ENCODE measurements at regions not wholly inside any gene's neighbourhood (a gene's known extent, or its start where the extent isn't known, plus 50 kb on each side); places are given as distances from the start of the nearest gene placed in this dataset.

- in situ Hi-C loops (cut with HindIII; ENCODE audit: low pct_unique_long_range_greater_than_20kb, low sequenced_read_pairs) (no loop called here), intact Hi-C loops (cut with micrococcal nuclease; ENCODE audit: unreplicated experiment) (no loop called here)
- ChIA-PET CTCF (no interaction called here), POLR2A (no interaction called here)
- Histone ChIP-seq H3K9me3 (ENCODE audit: control insufficient read depth, insufficient read depth, low read depth, low read length) (no peaks in the 10 kb centered on the region), H3K4me3 (ENCODE audit: low read depth in 2 of 2, low read length in 2 of 2) (no peak overlapping the region), H3K27me3 (ENCODE audit: control insufficient read depth, insufficient read depth, low read length) (no peaks in the 10 kb centered on the region), H3K27ac (ENCODE audit: low read length) (no peak overlapping the region), H3K4me1 (ENCODE audit: control insufficient read depth, insufficient read depth, low read length) (no peaks in the 10 kb centered on the region), H3K36me3 (ENCODE audit: control insufficient read depth, insufficient read depth, low read length) (no peaks in the 10 kb centered on the region)
- DNase-seq (ENCODE audit: low read depth, low spot score): no peak
- no peak for ATAC-seq
- TF ChIP-seq REST (IDR thresholded peaks at IDR 0.05; ENCODE audit: insufficient read depth in 1 of 2, low read depth in 2 of 2, low read length in 1 of 2): no peak
- TF ChIP-seq TCF7L2 (IDR thresholded peaks at IDR 0.05; ENCODE audit: low read depth, low read length): no peak
- no peak for TF ChIP-seq SIN3A (IDR thresholded peaks at IDR 0.05; ENCODE audit: borderline replicate concordance, insufficient read depth, low read depth, low read length)
- TF ChIP-seq, protein P1, sequence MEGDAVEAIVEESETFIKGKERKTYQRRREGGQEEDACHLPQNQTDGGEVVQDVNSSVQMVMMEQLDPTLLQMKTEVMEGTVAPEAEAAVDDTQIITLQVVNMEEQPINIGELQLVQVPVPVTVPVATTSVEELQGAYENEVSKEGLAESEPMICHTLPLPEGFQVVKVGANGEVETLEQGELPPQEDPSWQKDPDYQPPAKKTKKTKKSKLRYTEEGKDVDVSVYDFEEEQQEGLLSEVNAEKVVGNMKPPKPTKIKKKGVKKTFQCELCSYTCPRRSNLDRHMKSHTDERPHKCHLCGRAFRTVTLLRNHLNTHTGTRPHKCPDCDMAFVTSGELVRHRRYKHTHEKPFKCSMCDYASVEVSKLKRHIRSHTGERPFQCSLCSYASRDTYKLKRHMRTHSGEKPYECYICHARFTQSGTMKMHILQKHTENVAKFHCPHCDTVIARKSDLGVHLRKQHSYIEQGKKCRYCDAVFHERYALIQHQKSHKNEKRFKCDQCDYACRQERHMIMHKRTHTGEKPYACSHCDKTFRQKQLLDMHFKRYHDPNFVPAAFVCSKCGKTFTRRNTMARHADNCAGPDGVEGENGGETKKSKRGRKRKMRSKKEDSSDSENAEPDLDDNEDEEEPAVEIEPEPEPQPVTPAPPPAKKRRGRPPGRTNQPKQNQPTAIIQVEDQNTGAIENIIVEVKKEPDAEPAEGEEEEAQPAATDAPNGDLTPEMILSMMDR (IDR thresholded peaks at IDR 0.05): no peak
- TF ChIP-seq POLR2AphosphoS5 (IDR thresholded peaks at IDR 0.05; ENCODE audit: low read depth, low read length): no peak
- no TSS peak for BruUV-seq (replicated peaks)
Observed at GRCh38 chr2:21602789-21603188, 479.0 kb downstream of the TDRD15 start.

DNA sequence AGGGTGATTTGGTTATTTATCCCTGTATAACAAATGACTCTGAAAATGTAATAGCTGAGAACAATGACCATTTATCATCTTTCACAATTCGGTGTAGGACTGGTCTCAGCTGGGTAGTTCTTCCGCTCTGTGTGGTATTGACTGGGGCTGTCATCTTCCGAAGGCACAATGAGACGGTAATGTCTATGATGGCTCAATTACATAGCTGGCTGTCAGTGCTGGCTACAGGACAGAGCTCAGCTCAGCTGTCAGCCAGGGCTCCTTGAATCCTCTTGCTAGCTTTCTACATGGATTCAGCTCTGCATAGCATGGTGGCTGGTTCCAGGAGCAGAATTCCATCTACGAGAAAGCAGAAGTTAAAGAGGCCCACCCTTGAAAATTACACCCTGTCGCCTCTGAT is 483.8 kb downstream of the TDRD15 start:
- ATAC-seq: no peak
- in situ Hi-C loops (cut with HindIII; ENCODE audit: low pct_unique_long_range_greater_than_20kb, low sequenced_read_pairs): no loop called here
- no peak for TF ChIP-seq SIN3A (IDR thresholded peaks at IDR 0.05; ENCODE audit: borderline replicate concordance, insufficient read depth, low read depth, low read length)
- no peak for TF ChIP-seq REST (IDR thresholded peaks at IDR 0.05; ENCODE audit: insufficient read depth in 1 of 2, low read depth in 2 of 2, low read length in 1 of 2)
- TF ChIP-seq POLR2AphosphoS5 (IDR thresholded peaks at IDR 0.05; ENCODE audit: low read depth, low read length): no peak
- TF ChIP-seq, protein P1 (IDR thresholded peaks at IDR 0.05): no peak
- no peak for TF ChIP-seq TCF7L2 (IDR thresholded peaks at IDR 0.05; ENCODE audit: low read depth, low read length)
- intact Hi-C loops (cut with micrococcal nuclease; ENCODE audit: unreplicated experiment): no loop called here
- no TSS peak for BruUV-seq (replicated peaks)
- H3K4me3 ChIP-seq (ENCODE audit: low read depth in 2 of 2, low read length in 2 of 2): no peak overlapping the region
- H3K27ac ChIP-seq (ENCODE audit: low read length): no peak overlapping the region
- CTCF ChIA-PET: no interaction called here
- H3K4me1 ChIP-seq (ENCODE audit: control insufficient read depth, insufficient read depth, low read length): no peaks in the 10 kb centered on the region
- no peaks in the 10 kb centered on the region for H3K36me3 ChIP-seq (ENCODE audit: control insufficient read depth, insufficient read depth, low read length)
- no peaks in the 10 kb centered on the region for H3K27me3 ChIP-seq (ENCODE audit: control insufficient read depth, insufficient read depth, low read length)
- no peak for DNase-seq (ENCODE audit: low read depth, low spot score)
- no peaks in the 10 kb centered on the region for H3K9me3 ChIP-seq (ENCODE audit: control insufficient read depth, insufficient read depth, low read depth, low read length)
- POLR2A ChIA-PET: no interaction called here

All from Panc1 (cell line).